ENCODE measurements at regions not wholly inside any gene's neighbourhood (a gene's known extent, or its start where the extent isn't known, plus 50 kb on each side); places are given as distances from the start of the nearest gene placed in this dataset.

DNA sequence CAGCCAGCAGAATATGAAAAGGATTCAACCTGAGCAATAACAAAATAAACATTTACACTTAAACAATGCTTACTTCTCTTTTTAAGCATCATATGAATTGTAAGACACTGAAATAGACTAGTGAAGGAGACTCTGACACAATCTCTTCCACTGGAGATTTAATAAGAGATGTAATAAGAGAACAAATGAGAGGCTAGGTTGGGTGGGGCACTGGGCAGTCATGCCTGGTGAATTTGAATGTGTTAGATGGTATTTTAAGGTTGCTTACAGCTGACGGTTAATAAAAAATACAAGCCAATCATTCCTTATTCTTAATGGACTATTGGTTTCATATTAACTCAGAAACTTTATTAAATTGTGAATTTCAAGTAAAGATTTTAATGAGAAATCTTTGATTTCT lies 105.9 kb upstream of the TARS1 start:
- TF ChIP-seq BHLHE40 (IDR thresholded peaks at IDR 0.05; ENCODE audit: low read depth, low read length) (no peak), CEBPB (IDR thresholded peaks at IDR 0.05) (no peak), EP300 (IDR thresholded peaks at IDR 0.05) (no peak), RAD21 (conservative IDR thresholded peaks at IDR 0.05 in 1 of 2, IDR thresholded peaks at IDR 0.05 in 1 of 2) (no peak), ESRRA (IDR thresholded peaks at IDR 0.05; ENCODE audit: borderline replicate concordance, low read length) (no peak), HEYL (CRISPR knock-in tag; IDR thresholded peaks at IDR 0.05) (no peak), HOXA7 (CRISPR knock-in tag; IDR thresholded peaks at IDR 0.05) (no peak), SMC3 (IDR thresholded peaks at IDR 0.05) (no peak), CBX2 (IDR thresholded peaks at IDR 0.05; ENCODE audit: borderline replicate concordance, low read depth) (no peak)
- TF ChIP-seq, protein P1, sequence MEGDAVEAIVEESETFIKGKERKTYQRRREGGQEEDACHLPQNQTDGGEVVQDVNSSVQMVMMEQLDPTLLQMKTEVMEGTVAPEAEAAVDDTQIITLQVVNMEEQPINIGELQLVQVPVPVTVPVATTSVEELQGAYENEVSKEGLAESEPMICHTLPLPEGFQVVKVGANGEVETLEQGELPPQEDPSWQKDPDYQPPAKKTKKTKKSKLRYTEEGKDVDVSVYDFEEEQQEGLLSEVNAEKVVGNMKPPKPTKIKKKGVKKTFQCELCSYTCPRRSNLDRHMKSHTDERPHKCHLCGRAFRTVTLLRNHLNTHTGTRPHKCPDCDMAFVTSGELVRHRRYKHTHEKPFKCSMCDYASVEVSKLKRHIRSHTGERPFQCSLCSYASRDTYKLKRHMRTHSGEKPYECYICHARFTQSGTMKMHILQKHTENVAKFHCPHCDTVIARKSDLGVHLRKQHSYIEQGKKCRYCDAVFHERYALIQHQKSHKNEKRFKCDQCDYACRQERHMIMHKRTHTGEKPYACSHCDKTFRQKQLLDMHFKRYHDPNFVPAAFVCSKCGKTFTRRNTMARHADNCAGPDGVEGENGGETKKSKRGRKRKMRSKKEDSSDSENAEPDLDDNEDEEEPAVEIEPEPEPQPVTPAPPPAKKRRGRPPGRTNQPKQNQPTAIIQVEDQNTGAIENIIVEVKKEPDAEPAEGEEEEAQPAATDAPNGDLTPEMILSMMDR (IDR thresholded peaks at IDR 0.05): no peak

Measured in A549 (cell line).